RWPE1 (cell line): ENCODE measurements at regions not wholly inside any gene's neighbourhood (a gene's known extent, or its start where the extent isn't known, plus 50 kb on each side); places are given as distances from the start of the nearest gene placed in this dataset.
A peak's percentile ranks its signal among the peaks of the same experiment; 100 is the strongest.

Source experiments
- CTCF ChIA-PET: fragments of 350-600 bp; sonication (Branson Sonifier 250); formaldehyde crosslinking; extraction: SDS; loops from one replicate; lab custom pipeline; 2021; lab: Yijun Ruan, JAX
- POLR2A ChIA-PET: fragments of 400-600 bp; formaldehyde crosslinking; extraction: SDS; loops from one replicate; lab custom pipeline; 2020; ENCODE audit warnings: antibody characterized with exemption; ENCODE audit not compliant: low non-redundant PET; lab: Yijun Ruan, JAX
- DNase-seq: peaks from one replicate; pipeline ENCODE4 v3.0.0; 2012; ENCODE audit warnings: low spot score
- H3K27ac ChIP-seq: fragments of 450-650 bp; 2 replicates; pipeline ENCODE4 v1.5.1; 2017
- TF ChIP-seq, protein P1 (sequence below): fragments of 450-650 bp; conservative IDR thresholded peaks from 2 replicates; pipeline ENCODE4 v1.5.1; 2017; ENCODE audit warnings: low read depth, mild to moderate bottlenecking

- CTCF ChIA-PET, result no interaction called here
- H3K27ac ChIP-seq, result no peak overlapping the region
- POLR2A ChIA-PET, result no interaction called here
- no peak for DNase-seq
- TF ChIP-seq, protein P1, sequence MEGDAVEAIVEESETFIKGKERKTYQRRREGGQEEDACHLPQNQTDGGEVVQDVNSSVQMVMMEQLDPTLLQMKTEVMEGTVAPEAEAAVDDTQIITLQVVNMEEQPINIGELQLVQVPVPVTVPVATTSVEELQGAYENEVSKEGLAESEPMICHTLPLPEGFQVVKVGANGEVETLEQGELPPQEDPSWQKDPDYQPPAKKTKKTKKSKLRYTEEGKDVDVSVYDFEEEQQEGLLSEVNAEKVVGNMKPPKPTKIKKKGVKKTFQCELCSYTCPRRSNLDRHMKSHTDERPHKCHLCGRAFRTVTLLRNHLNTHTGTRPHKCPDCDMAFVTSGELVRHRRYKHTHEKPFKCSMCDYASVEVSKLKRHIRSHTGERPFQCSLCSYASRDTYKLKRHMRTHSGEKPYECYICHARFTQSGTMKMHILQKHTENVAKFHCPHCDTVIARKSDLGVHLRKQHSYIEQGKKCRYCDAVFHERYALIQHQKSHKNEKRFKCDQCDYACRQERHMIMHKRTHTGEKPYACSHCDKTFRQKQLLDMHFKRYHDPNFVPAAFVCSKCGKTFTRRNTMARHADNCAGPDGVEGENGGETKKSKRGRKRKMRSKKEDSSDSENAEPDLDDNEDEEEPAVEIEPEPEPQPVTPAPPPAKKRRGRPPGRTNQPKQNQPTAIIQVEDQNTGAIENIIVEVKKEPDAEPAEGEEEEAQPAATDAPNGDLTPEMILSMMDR, result no peak
Measured at GRCh38 chr14:97709552-97709951, 912.4 kb downstream of the VRK1 start.

- no peak overlapping the region for H3K27ac ChIP-seq
- CTCF ChIA-PET, result no interaction called here
- TF ChIP-seq, protein P1, result no peak
- POLR2A ChIA-PET, result no interaction called here
- peak; percentile 15 for DNase-seq
Measured at GRCh38 chr14:97710726-97711125, 913.5 kb downstream of the VRK1 start.

DNA sequence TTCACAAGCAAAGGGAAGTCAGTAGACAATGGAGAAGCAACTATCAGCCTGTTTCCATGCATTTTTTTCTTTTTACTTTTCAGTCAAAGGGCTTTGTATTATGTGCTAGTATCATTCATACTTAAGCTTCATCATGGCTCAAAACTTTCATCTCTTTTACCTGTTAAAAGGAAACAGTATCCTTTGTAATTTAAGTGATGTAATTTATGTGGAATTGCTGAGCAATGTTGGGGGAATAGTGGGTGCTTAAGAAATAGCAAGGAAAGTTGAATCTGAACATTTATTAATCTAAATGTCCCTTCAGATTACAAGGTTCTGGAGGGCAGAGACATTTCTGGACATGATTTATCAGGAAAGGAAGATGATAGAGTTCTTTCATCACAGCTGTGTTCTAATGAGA lies 915.3 kb downstream of the VRK1 start:
- ChIA-PET CTCF (interaction anchor here (0.7 kb wide), 1 partner anchor 26 kb away, joined by 4 read pairs; no protein-coding TSS in a partner anchor), POLR2A (no interaction called here)
- DNase-seq, result no peak
- H3K27ac ChIP-seq, result no peak overlapping the region
- TF ChIP-seq, protein P1, result no peak

- ChIA-PET CTCF (interaction anchor here (0.7 kb wide), 1 partner anchor 26 kb away, joined by 4 read pairs; no protein-coding TSS in a partner anchor), POLR2A (no interaction called here)
- peak; percentile 83 for DNase-seq
- no peak overlapping the region for H3K27ac ChIP-seq
- TF ChIP-seq, protein P1, result no peak
Measured at GRCh38 chr14:97713023-97713422, 915.8 kb downstream of the VRK1 start.

DNA sequence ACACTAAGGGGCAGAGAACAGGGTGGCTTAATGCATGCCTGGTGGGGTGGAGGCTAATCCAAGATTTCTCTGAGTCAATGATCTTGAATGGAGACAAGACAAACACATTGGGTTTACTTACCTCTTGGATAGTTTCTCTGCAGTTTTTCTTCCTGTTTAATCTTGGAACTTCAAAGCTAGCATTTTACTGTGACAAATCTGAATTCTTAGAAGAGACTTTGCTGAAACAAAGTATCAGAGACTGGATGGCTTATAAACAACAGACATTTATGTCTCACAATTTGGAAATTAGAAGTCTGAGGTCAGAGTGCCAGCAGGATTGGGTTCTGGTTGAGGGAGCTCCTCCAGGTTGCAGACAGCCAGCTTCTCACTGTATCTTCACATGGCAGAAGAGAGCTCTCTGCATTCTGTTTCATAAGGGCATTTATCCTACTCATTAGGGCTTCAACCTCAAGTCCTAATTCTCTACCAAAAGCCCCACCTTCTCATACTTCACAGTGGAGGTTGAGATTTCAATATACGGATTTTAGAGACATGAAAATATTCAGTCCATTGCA lies 921.8 kb downstream of the VRK1 start:
- TF ChIP-seq, protein P1, result no peak
- POLR2A ChIA-PET, result no interaction called here
- no peak for DNase-seq
- CTCF ChIA-PET, result interaction anchor here (0.5 kb wide), 1 partner anchor 144 kb away, joined by 3 read pairs; no protein-coding TSS in a partner anchor
- no peak overlapping the region for H3K27ac ChIP-seq

DNA sequence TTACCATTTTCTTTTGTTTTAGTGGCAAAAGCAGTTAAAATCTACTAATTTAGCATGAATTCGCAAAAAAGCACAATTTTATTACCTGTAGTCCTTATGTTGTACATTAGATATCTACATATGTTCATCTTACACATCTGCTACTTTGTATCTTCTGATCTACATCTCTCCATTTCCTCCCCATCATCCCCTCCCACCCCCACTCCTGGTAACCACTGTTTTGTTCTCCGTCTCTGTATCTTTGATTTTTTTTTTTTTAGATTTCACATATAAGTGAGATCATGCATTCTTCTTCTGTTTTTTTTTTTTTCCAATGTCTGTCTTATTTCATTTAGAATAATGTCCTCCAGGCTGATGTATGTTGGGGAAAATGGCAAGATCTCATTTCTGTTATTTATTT lies 922.7 kb downstream of the VRK1 start:
- CTCF ChIA-PET, result no interaction called here
- TF ChIP-seq, protein P1, result no peak
- POLR2A ChIA-PET, result no interaction called here
- no peak overlapping the region for H3K27ac ChIP-seq
- no peak for DNase-seq
